ENCODE measurements at regions not wholly inside any gene's neighbourhood (a gene's known extent, or its start where the extent isn't known, plus 50 kb on each side); places are given as distances from the start of the nearest gene placed in this dataset.

- TF ChIP-seq POLR2A (IDR thresholded peaks at IDR 0.05) (no peak), CTCF (IDR thresholded peaks at IDR 0.05) (no peak), POLR2AphosphoS5 (IDR thresholded peaks at IDR 0.05; ENCODE audit: insufficient read depth in 1 of 2, low read depth in 1 of 2) (no peak)
Observed at GRCh38 chr6:144352331-144352730, 67.2 kb downstream of the UTRN start.

Measured in vagina (tissue), 2 donors.